ENCODE measurements at regions not wholly inside any gene's neighbourhood (a gene's known extent, or its start where the extent isn't known, plus 50 kb on each side); places are given as distances from the start of the nearest gene placed in this dataset.

- TF ChIP-seq EZH2 (IDR thresholded peaks at IDR 0.05; ENCODE audit: borderline replicate concordance, low read length): no peak
- no peak for TF ChIP-seq CTCF (conservative IDR thresholded peaks at IDR 0.05 in 1 of 2, IDR thresholded peaks at IDR 0.05 in 1 of 2; ENCODE audit: extremely low read depth in 1 of 2, insufficient read depth in 1 of 2, low read depth in 1 of 2, low read length in 2 of 2)
Observed at GRCh38 chr10:76643511-76643911, 994.1 kb downstream of the KCNMA1 start.

Measured in mammary epithelial cell (primary cell).